ENCODE measurements at regions not wholly inside any gene's neighbourhood (a gene's known extent, or its start where the extent isn't known, plus 50 kb on each side); places are given as distances from the start of the nearest gene placed in this dataset.
"Not testable (repeated sequence)": the region's sequence is repeated elsewhere in the genome, so short reads cannot be mapped to it uniquely, and the experiment has no call there.

DNA sequence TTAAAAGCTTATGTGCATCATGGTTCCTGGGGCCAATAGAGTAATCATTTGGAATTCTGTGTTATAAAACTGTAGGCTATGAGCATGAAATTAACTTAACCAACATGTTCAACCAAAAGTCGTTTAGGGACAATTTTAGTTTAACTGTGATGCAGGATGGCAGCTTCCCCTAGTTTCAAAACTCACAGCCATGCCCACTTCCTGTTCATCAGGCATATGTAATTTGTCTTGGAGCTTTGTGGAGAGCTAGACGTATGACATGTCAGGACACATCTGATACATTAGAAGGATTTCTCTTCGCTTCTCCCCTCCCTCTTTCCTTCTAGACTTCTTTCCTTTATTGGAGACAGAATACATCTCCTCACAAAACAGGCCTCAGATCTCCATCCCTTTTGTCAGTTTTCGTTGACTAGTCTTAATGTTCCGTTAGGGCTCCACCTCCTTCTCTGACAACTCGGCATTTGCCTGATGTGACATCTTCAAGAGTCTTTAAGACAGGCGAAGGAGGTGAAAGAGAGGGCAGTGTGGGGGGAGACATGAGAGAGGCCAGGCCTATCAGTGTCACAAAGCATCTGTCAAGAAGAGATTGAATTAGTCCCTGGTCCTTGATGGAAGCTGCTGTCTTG lies 176.0 kb downstream of the MSX2 start:
- DNase-seq, result no peak

DNA sequence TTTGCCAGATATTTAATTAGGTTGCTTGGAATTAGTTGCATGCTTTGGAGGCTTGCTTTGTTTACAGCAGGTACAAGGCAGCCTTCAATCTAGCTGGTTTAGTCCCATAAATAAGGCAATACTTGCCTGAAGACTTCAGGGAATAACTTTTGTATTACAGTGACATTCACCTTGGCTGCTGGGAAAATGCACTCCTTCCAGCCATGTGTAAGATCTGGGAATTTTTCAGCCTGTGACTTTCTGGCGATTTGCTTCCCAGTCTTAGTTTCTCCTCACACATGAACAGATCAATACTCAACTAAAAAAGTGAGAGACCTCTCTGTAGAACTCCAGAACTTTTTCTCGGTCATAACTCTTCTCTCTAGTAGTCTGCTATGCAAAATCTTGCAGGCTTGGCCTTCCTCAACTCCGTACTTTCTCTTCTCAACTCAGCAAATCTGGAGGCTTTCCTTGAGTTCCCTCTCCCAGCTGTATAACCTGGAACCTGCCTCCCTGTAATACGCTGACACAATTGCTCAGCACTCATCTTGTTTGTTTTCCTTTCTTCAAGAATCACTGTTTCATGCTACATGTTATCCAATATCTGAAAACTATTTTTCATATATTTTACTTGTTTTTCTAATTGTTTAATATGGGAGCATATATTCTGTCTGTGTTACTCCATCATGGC lies 173.0 kb downstream of the MSX2 start:
- no peak for DNase-seq

DNA sequence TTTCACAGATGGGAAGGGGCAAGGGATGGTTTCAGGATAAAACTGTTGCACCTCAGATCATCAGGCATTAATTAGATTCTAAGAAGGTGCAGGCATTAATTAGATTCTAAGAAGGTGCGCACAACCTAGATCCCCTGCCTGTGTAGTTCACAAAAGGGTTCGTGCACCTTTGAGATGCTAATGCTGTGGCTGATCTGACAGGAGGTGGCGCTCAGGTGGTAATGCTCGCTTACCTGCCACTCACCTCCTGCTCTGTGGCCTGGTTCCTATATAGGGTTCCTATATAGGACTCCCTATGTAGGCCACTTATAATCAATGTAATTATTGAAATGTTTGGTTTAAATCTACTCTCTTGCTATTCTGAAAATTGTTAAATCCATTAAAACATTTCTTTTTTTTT lies 171.0 kb downstream of the MSX2 start:
- no peak for DNase-seq

DNA sequence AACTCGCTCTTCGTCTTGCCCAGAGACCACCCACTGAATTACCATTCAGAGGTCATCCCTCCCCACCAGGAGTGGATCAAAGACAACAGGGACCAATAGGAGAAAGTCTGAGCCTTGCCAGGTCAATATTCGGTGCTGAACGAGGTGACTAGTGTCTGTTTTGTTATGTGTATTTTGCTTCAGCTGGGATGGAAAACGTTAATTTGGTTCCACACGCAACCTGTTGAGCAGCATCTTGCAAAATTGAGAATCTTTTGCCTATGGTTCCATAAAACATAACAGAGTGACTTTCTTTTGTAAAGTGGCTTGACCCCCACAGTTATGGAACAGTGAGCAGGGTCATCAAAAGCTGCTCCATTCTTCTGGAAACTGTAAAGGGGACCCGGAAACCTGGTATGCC lies 168.4 kb downstream of the MSX2 start:
- DNase-seq, result no peak

DNA sequence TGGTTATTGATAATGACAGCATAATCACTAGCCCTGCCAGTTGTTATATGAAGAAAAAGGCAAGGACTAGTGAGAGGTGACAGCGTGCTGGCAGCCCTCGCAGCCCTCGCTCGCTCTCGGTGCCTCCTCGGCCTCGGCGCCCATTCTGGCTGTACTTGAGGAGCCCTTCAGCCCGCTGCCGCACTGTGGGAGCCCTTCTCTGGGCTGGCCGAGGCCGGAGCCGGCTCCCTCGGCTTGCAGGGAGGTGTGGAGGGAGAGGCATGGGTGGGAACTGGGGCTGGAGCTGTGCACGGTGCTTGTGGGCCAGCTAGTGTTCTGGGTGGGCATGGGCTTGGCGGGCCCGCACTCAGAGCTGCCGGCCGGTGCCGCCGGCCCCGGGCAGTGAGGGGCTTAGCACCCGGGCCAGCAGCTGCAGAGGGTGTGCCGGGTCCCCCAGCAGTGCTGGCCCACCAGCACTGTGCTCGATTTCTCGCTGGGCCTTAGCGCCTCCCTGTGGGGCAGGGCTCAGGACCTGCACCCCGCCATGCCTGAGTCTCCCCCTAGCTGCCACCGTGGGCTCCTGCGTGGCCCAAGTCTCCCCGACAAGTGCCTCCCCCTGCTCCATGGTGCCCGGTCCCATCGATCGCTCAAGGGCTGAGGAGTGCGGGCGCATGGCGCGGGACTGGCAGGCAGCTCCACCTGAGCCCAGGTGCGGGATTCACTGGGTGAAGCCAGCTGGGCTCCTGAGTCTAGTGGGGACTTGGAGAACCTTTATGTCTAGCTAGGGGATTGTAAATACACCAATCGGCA lies 156.2 kb downstream of the MSX2 start:
- not testable (repeated sequence) for DNase-seq

DNA sequence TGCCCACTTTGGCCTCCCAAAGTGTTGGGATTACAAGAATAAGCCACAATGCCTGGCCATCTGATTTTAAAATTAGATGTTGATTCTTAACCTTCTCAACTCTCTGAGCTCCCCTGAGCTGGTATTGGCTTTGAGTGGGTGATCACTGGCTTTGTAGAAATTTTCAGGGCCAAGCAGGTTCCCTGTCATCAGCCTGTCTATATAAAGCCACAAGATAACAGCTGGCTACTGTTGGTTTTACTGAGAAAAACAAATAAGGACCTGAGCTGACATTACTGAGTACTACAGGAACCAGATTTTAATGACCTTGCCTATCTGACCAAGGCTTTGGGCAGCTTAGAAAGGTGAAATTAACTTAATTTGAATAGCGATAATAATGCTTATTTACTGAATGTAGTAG lies 153.6 kb downstream of the MSX2 start:
- no peak for DNase-seq

DNA sequence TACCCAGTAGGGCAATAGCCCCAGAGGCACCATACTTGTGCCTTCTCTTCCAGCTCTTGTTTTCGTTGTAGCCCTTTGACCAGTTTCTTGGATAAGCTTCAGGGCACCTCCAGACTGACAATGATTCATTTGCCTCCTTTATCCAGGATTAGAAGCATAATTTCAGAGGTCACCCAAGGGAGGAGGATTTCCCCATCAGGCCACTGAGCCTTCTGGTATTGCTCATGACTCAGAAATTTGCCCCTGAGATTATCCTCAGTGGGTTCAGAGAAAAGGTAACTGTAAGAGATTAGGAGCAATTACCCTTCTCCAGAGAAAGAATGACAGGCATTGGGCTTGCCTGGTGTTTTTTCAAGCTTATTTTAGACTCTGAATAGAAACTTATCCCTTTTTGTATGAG lies 147.9 kb downstream of the MSX2 start:
- no peak for DNase-seq

DNA sequence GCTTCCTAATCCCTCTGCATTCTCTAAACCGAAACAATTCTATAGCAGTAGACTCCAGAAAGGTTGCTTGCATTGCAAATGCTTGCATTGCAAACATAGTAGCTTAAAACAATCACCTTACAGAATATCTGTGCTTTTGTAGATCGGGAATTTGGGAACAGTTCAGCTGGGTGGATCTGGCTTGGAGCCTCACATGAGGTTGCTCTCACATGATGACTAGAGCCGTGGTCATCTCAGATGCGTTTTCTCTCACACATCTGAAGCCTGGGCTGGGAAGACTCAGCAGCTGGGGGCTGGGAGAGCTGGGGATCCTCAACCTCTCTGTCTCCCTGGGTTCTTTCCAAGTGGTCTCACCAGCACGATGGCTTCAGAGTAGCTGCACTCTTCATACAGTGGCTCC lies 127.8 kb downstream of the MSX2 start:
- no peak for DNase-seq

DNA sequence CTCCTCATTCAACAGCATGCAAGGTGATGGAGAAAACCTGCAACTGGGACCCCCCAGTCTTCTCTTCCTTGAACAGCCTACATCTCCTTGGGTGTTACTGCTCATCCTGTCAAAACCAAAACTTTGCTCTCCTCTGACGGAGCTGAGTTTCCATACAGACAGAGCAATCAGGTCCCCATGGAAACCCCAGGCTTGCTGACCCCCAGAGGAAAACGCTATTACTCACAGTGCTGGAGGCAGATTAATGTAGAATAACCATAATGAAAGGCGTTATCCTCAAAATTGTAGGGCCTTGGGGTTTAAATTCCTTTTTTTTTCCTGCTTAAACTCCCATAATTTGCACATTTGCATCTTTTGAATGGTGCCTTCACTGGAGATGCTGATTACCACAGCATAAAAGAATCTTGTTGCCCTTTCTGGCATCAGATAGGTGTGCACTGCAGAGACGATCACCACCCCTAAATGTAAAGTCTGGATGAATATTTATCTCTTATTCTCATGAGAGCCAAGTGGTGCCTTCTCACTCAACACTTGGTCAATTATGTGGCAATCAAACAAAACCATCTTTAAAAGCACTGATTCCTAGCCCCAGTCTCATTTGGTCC lies 126.3 kb downstream of the MSX2 start:
- no peak for DNase-seq

DNA sequence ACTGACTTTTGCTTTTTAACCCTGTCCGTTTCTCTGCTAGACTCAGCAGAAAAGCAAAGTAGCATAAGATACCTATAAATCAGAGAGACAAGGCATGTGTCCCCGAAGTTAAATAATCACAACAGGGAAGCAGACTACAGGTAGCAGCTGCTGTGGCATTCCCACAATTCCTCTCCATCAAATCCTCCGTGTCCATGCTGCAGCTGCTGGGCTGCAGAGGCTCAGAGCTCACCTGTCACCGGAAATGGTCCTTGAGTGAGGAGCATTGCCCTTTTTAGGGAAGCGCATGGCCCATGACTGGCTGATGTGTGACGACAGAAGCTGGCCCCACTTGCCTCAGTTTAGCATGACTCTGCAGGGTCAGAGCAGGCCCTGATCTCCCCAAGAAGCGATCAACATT lies 125.0 kb downstream of the MSX2 start:
- no peak for DNase-seq

DNA sequence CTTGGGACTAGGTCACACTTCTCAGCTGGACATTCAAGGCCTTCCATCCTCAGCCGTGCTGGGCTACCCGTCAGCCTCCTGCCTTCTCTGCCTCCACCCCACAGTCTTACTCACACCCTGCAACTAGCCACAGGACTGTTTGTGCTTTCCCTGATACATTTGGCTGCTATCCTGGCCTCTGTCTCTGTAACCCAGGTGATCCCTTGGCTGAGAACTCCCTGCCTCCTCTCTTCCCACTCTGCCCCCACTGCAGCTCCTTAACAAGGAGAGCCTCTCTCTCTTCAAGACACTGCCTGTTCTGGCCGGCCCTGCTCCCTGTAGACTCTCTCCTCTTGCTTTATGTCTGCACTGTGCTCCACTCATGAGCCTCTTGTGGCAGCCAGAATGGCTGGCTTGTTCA lies 120.6 kb downstream of the MSX2 start:
- DNase-seq, result no peak

DNA sequence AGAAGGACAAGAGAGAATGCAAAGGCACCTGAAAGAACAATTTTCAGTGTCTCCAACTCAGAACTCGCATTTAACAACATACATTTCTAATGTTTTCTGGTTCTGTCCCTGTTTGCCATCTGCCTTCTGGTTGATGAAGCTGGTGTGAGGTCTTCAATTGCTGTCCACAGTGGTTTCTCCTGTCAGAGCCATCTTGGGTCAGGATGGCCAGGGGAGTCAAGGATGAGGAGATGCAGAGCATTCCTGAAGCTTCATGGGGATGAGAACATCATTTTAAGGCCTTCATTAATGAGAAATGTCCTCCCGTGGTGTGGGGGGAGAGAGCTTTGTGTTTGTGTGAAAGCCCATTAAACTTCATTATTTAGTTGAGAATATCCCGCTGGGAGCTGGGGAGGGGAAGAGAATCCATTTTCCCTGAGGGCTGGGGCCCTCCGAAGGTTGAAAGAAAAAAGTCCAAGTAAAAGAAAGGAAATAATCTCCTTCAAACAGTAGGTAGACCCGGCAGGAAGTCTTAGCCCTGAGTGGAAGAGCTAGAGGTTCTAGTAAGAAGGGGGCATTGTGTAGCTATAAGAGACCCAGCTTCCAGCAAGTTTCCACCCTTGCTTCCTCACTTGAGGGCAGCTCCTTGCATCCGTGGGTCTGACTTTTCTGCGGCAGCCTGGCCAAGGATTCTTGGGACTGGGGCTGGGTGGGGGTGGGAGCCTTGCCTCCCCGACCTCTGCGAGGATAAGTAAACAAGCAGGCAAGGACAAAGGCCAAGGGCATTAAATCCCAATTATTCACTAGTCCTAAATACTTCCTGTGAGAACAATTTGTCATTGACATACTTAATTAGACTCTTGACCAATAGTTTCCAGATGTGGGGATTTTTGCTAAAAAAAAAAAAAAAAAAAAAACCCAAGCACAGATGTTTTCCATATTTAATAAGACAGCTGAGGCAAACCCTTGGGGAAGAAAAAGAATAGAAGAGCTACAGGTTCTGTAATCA lies 119.2 kb downstream of the MSX2 start:
- no peak for DNase-seq

DNA sequence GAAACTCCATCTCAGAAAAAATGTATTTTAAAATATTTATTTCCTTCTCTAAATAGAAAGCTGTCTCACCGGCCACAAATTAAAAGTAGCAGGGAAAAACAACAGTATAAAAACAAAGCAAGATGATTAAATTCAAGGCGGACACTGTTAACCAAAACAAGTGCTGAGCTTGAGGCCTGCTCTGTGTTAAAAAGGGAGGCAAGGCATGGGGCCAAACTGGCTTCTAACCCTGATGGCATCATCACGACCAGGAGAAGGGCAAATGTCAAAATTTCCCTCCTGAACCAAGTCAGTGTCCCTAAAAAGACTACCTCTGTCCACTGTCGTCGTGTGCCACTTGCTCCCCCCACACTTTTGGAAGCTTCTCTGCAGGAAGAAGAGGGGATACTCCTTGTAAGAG lies 116.1 kb downstream of the MSX2 start:
- DNase-seq, result no peak

DNA sequence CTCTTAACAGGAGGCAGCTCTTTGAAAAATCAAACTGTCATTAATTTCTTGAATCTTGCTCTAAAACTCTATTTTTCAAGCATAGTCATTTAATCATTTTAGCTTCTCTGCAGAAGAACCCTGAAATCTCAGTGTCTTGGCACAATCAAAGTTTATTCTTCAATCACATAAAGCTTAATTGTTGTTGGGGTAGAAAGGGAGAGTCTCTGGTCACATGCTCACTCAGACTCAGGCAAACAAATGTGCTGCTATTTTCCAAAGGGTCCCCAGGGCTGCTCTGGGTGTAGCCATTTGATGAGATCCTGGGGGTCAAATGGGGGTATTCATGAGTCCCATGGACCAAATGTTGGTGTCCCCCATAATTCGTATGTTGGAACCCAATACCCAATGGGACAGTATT lies 114.8 kb downstream of the MSX2 start:
- DNase-seq, result no peak

DNA sequence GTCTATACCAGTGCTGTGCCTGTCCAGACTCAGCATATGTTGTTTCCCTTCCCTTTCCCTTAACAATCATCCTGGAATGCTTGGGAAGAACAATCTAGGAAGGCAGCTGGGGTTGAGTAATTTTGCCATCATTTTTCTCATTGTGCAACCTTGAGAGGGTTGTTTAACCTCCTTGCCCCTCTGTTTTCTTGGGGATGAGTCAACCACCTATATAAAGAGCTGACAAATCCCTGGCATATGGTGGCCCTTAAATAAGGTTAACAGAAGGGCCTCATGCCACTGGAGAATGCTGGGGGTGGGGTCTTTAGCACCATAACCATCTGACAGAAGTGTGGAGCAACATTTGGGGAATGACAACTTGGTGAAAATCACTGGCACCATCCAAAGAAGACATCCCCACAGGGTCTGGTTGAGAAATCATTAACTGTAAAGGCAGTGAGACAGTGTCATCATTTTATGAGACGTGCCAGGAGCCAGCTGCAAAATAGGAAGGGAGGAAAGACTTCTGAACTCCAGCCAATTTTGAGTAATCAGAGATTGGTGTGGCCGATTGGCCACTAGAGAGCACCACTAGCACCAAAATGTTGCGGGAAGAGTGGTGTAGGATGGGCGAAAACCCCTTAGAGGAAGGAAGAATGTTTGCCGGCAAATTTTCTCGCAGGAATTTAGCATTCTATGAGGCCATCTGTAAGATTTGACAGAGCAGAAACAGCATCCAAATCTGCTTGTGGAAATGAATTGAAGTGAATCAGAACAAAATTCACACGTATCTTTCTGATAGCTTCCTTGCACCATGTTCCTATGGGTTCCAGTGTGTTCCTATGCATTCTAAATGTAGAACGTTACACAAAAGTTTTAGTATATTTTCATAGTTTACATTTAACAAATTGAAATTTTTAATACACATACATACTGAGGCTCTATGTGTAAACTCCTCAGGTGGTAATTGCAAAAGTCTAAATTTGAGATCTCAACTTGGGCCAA lies 113.8 kb downstream of the MSX2 start:
- DNase-seq, result no peak

DNA sequence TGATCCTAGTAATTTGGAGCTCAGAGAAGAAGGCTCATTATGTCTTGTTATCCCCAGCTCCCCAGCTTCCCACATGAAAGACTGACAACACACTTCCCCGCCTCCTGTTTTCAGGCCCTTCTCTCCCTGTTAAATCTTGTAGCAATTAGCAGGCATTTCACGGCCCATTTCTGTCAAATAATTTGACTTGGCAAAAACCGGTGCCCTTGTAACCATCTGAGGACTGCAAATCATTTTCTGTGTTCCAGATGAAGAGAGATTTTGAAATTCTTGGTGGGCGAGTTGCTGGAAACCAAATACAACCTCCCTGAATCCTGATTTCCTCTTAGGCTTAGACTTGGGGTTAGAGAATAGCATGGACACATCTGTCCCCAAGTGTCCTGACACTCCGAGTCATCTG lies 109.7 kb downstream of the MSX2 start:
- no peak for DNase-seq

DNA sequence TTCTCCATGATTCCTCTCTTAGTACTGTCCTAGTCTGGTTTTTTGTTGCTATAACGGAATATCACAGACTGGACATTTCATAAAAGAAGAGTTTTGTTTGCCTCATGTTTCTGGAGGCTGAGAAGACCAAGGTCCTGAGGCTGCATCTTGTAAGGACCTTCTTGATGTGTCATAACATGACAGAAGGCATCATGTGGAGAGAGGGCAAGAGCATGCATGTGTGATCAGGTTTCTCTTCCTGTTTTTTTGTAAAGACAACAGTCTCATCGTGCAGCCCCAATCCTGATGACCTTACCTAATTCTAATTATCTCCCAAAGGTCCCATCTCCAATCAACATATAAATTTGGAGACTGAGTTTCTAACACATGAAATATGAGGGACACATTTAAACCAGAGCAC lies 108.4 kb downstream of the MSX2 start:
- DNase-seq, result no peak

DNA sequence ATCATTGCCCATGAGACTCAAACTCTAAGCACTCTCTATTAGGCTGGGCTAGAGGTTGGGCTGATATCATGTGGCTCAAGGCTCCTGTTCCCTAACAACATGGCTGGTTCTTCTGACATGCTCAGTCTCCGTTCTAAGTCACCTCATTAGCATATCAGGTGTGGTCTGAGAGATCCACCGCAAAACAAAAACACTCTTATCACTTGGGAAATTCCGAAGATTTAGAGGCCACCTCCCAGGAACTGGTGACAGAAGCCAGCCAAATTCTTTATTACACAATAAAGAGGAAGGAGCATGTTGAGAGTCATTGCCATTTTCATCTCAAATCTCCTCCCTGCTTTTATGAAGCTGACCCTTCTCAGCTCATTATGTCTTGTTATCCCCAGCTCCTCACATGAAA lies 107.6 kb downstream of the MSX2 start:
- DNase-seq, result no peak

DNA sequence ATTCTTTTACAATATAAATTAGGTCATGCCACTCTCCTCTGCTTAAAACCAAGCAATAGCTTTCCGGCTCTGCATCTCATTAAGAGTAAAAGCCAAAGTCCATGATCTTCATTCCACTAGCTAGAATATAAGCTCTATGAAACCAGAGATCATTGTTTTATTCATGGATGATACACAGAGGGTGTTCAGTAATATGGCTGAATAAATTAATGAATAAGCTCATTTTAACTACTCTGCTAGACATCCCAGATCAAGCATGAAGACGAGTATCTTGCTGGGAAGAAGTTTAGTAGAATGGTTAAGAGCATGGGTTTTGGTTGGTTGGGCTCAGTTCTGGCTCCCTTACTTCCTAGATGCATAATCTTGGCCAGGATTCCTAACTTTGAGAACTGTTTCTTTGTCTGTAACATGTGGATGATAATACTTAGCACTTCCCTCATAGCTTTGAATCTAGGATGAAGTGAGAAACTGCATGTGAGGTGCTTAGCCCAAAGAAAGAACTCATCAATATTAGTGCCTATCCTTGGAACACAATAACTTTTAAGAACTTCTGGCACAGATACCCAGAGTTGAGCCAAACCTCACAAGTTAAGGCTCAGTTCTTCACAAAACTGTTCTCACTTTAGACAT lies 106.8 kb downstream of the MSX2 start:
- no peak for DNase-seq

DNA sequence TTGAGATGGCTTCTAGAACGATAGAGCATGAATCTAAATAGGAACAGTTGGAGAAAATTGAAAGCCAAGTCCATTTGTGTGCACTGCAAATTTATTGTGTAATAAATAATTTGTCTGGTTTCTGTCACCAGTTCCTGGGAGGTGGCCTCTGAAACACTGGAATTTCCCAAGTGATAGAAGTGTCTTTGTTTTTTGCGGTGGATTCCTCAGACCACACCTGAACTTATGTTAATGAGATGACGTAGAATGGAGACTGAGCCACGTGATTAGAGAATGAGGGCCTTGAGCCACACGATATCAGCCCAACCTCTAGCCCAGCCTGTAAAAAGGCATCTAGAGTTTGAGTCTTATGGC lies 105.1 kb downstream of the MSX2 start:
- no peak for DNase-seq

Data from stimulated activated CD4-positive, alpha-beta T cell treated with anti-CD3 and anti-CD28 coated beads, Interleukin-2, amount 100 ng/mL, for 48 hours (primary cell).